DOHH2 (cell line): ENCODE measurements at regions not wholly inside any gene's neighbourhood (a gene's known extent, or its start where the extent isn't known, plus 50 kb on each side); places are given as distances from the start of the nearest gene placed in this dataset.

Experiments used
- H3F3A ChIP-seq: fragments of 200-600 bp; sonication (generic), shearing (Covaris generic); 2 replicates; pipeline ENCODE4 v1.6.0; 2016; ENCODE audit warnings: antibody characterized with exemption, mild to moderate bottlenecking; ENCODE audit not compliant: control insufficient read depth, insufficient read depth
- H3K27ac ChIP-seq: fragments of 200-600 bp; sonication (generic); 2 replicates; pipeline ENCODE4 v1.5.1; 2014; ENCODE audit warnings: low read depth, mild to moderate bottlenecking, low read length, moderate library complexity
- H3K27me3 ChIP-seq: fragments of 200-600 bp; sonication (generic); 2 replicates; pipeline ENCODE4 v1.6.1; 2014; ENCODE audit warnings: mild to moderate bottlenecking, low read length, mixed read lengths; ENCODE audit not compliant: control insufficient read depth
- H3K36me3 ChIP-seq: fragments of 200-600 bp; sonication (generic); 2 replicates; pipeline ENCODE4 v1.6.1; 2014; ENCODE audit warnings: mild to moderate bottlenecking, low read length, moderate library complexity, mixed read lengths; ENCODE audit not compliant: control insufficient read depth
- H3K4me1 ChIP-seq: fragments of 200-600 bp; sonication (generic); 2 replicates; pipeline ENCODE4 v1.6.1; 2014; ENCODE audit warnings: mild to moderate bottlenecking, low read length, mixed read lengths; ENCODE audit not compliant: control insufficient read depth
- H3K4me2 ChIP-seq: fragments of 200-600 bp; sonication (generic); 2 replicates; pipeline ENCODE4 v1.6.0; 2014; ENCODE audit warnings: mild to moderate bottlenecking, low read length, moderate library complexity
- H3K4me3 ChIP-seq: fragments of 200-600 bp; sonication (generic); 2 replicates; pipeline ENCODE4 v1.5.1; 2014; ENCODE audit warnings: mild to moderate bottlenecking, low read length, mixed read lengths
- H3K79me2 ChIP-seq: fragments of 200-600 bp; sonication (generic); 2 replicates; pipeline ENCODE4 v1.6.1; 2014; ENCODE audit warnings: mild to moderate bottlenecking, low read length, mixed read lengths; ENCODE audit not compliant: control insufficient read depth
- H3K9me2 ChIP-seq: fragments of 200-600 bp; sonication (generic); replicated peaks from 2 replicates; pipeline ENCODE4 v1.6.1; 2014; ENCODE audit warnings: mild to moderate bottlenecking, low read length, mixed read lengths; ENCODE audit not compliant: control insufficient read depth
- H3K9me3 ChIP-seq: fragments of 200-600 bp; sonication (generic); 2 replicates; pipeline ENCODE4 v1.6.1; 2014; ENCODE audit warnings: antibody characterized with exemption, low read length, mixed read lengths; ENCODE audit not compliant: control insufficient read depth, insufficient read depth
- H4K20me1 ChIP-seq: fragments of 200-600 bp; sonication (generic); 2 replicates; pipeline ENCODE4 v1.6.0; 2014; ENCODE audit warnings: low read depth, mild to moderate bottlenecking, antibody characterized with exemption, low read length, moderate library complexity; ENCODE audit not compliant: control insufficient read depth, insufficient read depth
- EZH2phosphoT487 ChIP-seq: fragments of 200-600 bp; sonication (generic); IDR thresholded peaks from 2 replicates; pipeline ENCODE4 v1.6.1; 2017; ENCODE audit warnings: borderline replicate concordance, mild to moderate bottlenecking, antibody characterized with exemption, low read length, moderate library complexity, mixed read lengths
- TF ChIP-seq, protein P1 (sequence below): fragments of 200-600 bp; sonication (generic); IDR thresholded peaks from one replicate; pipeline ENCODE4 v1.5.1; 2014; ENCODE audit warnings: antibody characterized with exemption, mild to moderate bottlenecking, low read depth, low read length; ENCODE audit not compliant: poor library complexity, severe bottlenecking

DNA sequence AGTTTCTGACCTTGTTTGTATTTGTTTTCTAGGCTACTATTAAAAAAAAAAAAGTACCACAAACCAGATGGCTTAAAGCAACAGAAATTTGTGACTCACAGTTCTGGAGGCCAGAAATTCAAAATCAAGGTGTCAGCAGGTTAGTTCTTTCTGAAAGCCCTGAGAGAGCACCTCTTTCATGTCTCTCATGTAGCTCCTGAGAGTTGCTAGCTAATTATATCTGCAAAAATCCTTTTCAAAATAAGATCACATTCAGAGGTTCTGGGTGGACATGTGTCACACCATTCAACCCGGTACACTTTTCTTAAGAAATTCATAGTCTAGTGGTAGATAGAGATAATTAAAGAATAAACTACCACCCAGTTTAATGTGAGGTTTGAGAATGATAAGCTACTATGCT is 888.6 kb downstream of the GRID1 start:
- no peaks in the 10 kb centered on the region for H3K9me2 ChIP-seq
- TF ChIP-seq, protein P1, sequence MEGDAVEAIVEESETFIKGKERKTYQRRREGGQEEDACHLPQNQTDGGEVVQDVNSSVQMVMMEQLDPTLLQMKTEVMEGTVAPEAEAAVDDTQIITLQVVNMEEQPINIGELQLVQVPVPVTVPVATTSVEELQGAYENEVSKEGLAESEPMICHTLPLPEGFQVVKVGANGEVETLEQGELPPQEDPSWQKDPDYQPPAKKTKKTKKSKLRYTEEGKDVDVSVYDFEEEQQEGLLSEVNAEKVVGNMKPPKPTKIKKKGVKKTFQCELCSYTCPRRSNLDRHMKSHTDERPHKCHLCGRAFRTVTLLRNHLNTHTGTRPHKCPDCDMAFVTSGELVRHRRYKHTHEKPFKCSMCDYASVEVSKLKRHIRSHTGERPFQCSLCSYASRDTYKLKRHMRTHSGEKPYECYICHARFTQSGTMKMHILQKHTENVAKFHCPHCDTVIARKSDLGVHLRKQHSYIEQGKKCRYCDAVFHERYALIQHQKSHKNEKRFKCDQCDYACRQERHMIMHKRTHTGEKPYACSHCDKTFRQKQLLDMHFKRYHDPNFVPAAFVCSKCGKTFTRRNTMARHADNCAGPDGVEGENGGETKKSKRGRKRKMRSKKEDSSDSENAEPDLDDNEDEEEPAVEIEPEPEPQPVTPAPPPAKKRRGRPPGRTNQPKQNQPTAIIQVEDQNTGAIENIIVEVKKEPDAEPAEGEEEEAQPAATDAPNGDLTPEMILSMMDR, result no peak
- TF ChIP-seq EZH2phosphoT487, result no peak
- H3K4me1 ChIP-seq, result no peaks in the 10 kb centered on the region
- no peak overlapping the region for H3K27ac ChIP-seq
- H3K79me2 ChIP-seq, result no peaks in the 10 kb centered on the region
- no peak overlapping the region for H3K4me3 ChIP-seq
- H3K36me3 ChIP-seq, result no peaks in the 10 kb centered on the region
- H3K9me3 ChIP-seq, result no peaks in the 10 kb centered on the region
- H3K4me2 ChIP-seq, result no peak overlapping the region
- H3F3A ChIP-seq, result no peaks in the 10 kb centered on the region
- no peaks in the 10 kb centered on the region for H3K27me3 ChIP-seq
- no peaks in the 10 kb centered on the region for H4K20me1 ChIP-seq

DNA sequence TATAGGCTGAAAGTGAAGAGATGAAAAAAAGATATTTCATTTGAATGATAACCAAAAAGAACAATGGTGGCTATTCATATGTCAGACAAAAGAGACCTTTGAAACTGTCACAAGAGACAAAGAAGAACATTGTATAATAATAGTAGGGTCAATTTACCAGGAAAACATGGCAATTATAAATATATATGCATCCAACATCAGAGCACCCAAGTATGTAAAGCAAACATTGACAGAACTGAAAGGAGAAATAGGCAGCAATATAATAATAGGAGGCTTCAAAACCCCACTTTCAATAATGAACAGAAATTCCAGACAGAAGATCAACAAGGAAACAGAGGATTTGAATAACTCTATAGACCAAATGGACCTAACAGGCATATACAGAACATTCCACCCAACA is 876.2 kb downstream of the GRID1 start:
- H3K9me3 ChIP-seq, result no peaks in the 10 kb centered on the region
- no peaks in the 10 kb centered on the region for H3K27me3 ChIP-seq
- H3K79me2 ChIP-seq, result no peaks in the 10 kb centered on the region
- no peak overlapping the region for H3K4me3 ChIP-seq
- H4K20me1 ChIP-seq, result no peaks in the 10 kb centered on the region
- H3K9me2 ChIP-seq, result no peaks in the 10 kb centered on the region
- TF ChIP-seq, protein P1, result no peak
- no peak for TF ChIP-seq EZH2phosphoT487
- no peak overlapping the region for H3K4me2 ChIP-seq
- H3F3A ChIP-seq, result no peaks in the 10 kb centered on the region
- no peaks in the 10 kb centered on the region for H3K4me1 ChIP-seq
- no peak overlapping the region for H3K27ac ChIP-seq
- H3K36me3 ChIP-seq, result no peaks in the 10 kb centered on the region

DNA sequence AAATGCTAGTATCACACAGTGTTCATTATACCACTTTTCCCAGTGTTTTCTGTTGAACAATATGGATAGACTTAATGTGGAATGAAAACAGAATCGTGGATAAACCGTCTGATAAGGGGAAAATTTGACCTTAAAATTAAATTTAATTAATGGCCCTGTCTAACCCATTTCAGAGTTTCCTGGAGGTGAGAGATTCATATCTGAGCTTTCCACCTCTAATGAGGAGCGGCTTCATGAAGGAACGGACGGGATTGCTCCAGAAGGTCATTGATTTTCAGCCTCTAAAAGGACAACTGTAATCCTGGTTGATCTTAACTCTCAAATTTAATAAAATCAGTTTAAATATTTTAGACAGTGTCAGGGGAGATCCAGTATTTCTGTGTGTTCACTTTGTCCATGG is 874.9 kb downstream of the GRID1 start:
- Histone ChIP-seq H3F3A (no peaks in the 10 kb centered on the region), H4K20me1 (no peaks in the 10 kb centered on the region), H3K79me2 (no peaks in the 10 kb centered on the region), H3K27me3 (no peaks in the 10 kb centered on the region), H3K27ac (no peak overlapping the region), H3K9me3 (no peaks in the 10 kb centered on the region), H3K4me2 (no peak overlapping the region), H3K4me1 (no peaks in the 10 kb centered on the region), H3K36me3 (no peaks in the 10 kb centered on the region), H3K9me2 (no peaks in the 10 kb centered on the region), H3K4me3 (no peak overlapping the region)
- no peak for TF ChIP-seq EZH2phosphoT487
- TF ChIP-seq, protein P1, result no peak

DNA sequence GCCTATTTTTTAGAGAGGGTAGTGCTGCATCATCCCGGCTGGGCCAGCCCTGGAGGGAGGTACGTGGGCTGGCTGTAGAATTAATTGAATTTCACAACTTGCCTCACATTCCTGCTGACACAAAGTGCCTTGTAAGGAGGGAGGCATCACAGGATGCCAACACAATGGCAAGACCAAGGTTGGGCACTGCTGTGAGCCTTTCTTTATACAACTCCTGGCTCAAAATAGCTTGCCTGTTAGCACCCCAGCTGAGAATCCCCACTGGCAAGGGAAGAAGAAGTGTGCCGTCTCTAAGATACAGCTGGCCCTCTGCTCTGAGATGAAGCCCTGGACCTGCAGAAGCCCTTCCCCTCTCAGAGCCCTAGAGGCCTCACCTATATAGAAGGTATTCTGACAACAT is 873.9 kb downstream of the GRID1 start:
- Histone ChIP-seq H3K27ac (no peak overlapping the region), H3K36me3 (no peaks in the 10 kb centered on the region), H3K79me2 (no peaks in the 10 kb centered on the region), H3K9me3 (no peaks in the 10 kb centered on the region), H3K27me3 (no peaks in the 10 kb centered on the region), H3F3A (no peaks in the 10 kb centered on the region), H3K4me1 (no peaks in the 10 kb centered on the region), H3K4me3 (no peak overlapping the region), H3K4me2 (no peak overlapping the region), H3K9me2 (no peaks in the 10 kb centered on the region), H4K20me1 (no peaks in the 10 kb centered on the region)
- TF ChIP-seq, protein P1, result no peak
- TF ChIP-seq EZH2phosphoT487, result no peak
